HG02588 (cell line): ENCODE measurements at regions not wholly inside any gene's neighbourhood (a gene's known extent, or its start where the extent isn't known, plus 50 kb on each side); places are given as distances from the start of the nearest gene placed in this dataset.
"Not testable (repeated sequence)": the region's sequence is repeated elsewhere in the genome, so short reads cannot be mapped to it uniquely, and the experiment has no call there.

ENCODE experiments used
- ATAC-seq: cut with Tn5 transposase; IDR thresholded peaks from one replicate; pipeline ENCODE4 v1.9.1; 2021; ENCODE audit warnings: mild to moderate bottlenecking, moderate library complexity; ENCODE audit not compliant: unreplicated experiment

GRCh38 chr3:80770106-80771074 lies 991.1 kb downstream of the GBE1 start:
- ATAC-seq: peak; percentile 50

GRCh38 chr3:80769683-80770082 lies 991.8 kb downstream of the GBE1 start:
- no peak for ATAC-seq

DNA sequence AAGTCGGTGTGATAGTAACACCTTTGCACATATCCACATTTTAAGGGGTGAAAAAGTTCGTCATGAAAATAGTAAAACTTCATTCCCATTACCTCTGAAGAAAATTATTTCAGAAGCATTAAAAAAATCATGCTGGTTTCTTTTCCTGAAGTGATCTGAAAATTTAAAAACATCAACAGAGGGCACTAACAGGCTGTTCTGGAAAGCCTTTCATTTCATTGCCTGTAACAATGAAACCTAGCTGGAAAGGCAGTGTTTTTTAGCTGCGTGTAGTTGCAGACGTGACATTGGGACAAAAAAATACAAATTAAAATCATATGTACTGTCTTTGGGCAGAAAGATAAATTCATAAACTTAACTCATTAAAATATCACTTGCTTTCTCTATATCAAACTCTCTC lies 993.8 kb downstream of the GBE1 start:
- no peak for ATAC-seq

DNA sequence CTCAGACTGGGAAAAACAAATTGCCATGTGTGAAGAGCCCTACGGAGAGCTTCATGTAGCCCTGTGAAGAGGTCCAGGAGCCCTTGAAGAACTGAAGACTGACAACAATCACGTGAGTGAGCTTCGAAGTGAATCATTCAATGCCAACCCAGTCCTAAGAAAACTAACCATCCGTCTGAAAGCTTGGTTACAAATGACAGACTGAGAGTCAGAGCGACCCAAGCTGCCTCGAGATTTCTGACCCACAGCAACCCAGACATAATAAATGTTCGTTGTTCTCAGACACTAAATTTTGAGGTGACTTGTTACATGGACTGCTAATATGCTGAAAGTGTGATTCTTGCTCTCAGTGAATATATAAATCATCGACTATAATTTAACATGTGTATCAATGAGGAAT lies 987.2 kb upstream of the ROBO1 start:
- no peak for ATAC-seq

- no peak for ATAC-seq
Observed at GRCh38 chr3:80753021-80753420, 985.2 kb upstream of the ROBO1 start.

- ATAC-seq: no peak
Observed at GRCh38 chr3:80750637-80751036, 982.8 kb upstream of the ROBO1 start.

GRCh38 chr3:80734920-80735319 lies 967.1 kb upstream of the ROBO1 start:
- no peak for ATAC-seq

- ATAC-seq: no peak
Observed at GRCh38 chr3:80734483-80734882, 966.7 kb upstream of the ROBO1 start.

DNA sequence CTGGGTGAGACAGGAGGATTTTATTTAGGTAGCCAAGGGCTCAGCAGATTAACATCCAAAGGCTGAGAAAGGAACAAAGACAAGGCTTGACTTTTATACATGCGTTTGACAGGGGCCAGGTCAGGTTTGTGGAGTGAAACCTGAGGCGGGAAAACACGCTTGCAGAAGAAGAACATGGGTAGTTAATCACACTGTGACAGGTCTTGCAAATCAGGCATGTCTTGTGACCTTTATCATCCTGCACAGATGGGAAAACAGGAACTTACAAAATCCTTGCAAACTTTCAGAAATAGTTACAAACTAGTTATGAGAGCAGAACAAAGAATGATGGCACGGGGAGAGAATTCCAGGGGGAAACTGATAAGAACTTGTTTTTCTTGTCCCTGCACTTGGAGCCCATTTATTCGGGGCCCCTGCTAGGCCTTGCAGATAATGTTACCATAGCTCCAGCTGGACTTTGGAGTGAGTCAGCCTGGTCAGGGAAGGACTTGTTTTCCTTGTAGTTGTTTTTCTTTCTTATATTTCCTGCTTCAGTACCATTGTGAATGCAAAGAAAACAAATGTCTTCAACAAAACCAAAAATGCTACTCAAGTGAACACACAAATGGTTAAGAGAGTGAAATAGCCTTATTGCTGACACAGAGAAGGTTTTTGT lies 965.9 kb upstream of the ROBO1 start:
- no peak for ATAC-seq

GRCh38 chr3:80727561-80727960 lies 959.8 kb upstream of the ROBO1 start:
- not testable (repeated sequence) for ATAC-seq

- not testable (repeated sequence) for ATAC-seq
Observed at GRCh38 chr3:80709597-80710322, 942.0 kb upstream of the ROBO1 start.

DNA sequence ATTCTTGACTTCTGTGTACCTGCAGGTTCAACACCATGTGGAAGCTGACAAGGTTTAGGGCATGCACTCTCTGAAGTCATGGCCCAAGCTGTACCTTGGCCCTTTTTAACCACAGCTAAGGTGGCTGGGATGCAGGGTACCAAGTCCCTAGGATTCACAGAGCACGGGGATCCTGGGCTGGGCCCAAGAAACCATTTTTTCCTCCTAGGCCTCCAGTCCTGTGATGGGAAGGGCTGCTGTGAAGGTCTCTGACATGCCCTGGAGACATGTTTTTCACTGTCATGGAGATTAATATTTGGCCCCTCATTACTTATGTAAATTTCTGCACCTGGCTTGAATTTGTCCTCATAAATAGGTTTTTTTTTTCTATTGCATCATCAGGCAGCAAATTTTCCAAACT lies 937.5 kb upstream of the ROBO1 start:
- ATAC-seq: no peak

DNA sequence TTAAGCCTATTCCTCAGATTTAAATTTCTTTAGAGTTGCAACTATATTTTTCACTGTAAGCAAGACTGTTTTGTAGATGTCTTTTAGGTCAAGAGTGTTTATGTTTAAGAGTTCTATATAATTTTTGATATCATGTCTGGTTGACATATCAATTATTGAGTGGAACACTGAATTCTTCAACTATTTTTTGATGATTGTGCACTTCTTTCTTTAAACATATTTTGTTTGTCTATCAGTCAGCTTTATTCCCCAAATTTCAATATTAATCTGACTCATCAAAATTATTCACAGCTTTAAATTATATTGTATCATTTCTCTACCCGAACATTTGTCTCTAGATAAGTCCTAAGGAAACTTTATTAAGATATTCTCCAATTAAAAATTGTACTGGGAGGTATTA lies 933.6 kb upstream of the ROBO1 start:
- no peak for ATAC-seq

DNA sequence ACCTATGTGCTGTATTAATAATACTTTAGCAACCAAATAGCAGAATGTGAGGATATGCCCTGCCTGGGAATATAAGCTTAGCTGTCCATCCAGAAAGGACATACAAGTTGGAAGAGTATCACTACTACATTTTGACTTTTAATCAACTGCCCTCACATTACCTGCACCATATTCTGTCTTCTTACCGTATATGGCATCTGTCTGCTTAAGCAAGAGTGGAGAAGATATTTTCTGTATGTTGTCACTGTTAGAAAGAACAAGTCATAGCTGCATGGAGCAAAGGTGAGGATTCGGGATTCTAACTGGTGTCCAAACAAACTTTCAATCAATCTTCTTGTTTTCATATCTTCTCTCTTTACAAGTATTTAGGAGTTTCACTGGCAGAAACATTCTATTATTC lies 929.5 kb upstream of the ROBO1 start:
- ATAC-seq: no peak

- no peak for ATAC-seq
Observed at GRCh38 chr3:80696280-80696679, 928.5 kb upstream of the ROBO1 start.

DNA sequence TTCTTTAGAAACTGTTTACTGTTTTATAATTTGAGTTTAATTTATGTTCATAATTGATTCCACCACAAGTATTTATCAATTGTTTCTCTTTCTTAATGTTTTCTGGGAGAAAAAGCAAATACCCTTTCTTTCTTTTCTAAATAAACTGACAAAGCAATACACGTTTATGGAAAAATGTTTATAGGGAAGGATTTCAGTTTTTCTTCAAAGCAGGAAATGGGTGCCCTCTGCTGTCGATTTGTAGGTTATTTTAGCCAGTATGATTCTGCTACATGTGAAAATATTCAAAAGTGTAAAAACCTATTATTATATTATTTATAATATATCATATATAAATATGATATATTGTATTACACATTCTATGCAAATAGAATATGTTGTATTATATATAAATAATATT lies 921.0 kb upstream of the ROBO1 start:
- no peak for ATAC-seq

- ATAC-seq: no peak
Observed at GRCh38 chr3:80682951-80683350, 915.2 kb upstream of the ROBO1 start.

DNA sequence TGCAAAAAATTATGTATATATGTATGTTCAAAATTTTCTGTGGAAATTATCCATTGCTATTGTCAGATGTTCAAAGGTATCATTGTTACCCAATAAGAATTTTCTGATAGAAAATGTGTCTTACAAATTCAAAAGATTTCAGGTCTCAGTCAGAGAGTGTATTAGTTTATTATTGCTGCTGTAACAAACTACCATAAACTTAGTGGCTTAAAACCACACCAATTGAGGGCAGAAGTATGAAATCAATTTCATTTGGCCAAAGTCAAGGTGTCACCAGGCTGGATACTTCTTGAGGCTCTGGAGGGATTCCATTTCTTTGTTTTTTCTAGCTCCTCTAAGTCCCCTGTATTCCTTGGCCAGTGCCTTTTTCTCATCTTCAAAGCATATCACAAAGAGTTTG lies 914.4 kb upstream of the ROBO1 start:
- no peak for ATAC-seq

DNA sequence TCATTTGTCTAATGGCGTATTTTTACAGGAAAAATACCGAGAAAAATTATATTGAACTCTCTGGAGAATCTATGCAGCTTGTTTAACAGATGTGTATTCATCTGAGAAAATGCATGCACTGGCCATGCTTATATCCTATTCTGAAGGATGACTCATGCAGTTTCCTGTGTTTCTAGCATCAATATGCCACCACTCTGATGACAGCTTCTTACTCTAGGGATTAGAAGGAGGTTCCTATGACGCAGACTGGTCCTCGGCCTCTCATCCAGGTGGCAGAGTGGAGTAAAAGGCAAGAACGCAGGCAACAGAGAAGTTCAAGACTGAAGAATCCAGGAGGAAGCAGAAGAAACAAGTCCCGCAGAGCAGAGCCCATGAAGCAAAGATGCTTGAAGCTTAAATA lies 910.0 kb upstream of the ROBO1 start:
- ATAC-seq: no peak

GRCh38 chr3:80676866-80677265 lies 909.1 kb upstream of the ROBO1 start:
- no peak for ATAC-seq

DNA sequence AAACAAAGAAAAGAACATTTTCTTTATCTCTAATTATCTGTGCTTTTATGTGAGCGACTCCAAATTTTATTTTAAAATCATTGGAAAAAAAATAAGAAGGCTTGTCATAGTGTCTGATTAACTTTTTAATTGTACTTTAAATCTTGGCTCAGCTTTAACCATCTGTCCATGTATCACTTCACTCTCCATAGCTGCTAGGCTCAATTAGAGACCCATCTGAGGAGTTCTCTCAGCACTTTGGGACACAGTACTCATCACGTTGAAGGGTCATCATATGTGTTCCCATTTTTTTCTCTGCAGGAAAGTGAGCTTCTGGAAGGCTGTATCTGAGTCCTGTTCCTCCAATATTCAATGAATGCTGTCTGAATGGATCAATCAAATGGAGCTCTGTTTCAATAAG lies 908.5 kb upstream of the ROBO1 start:
- ATAC-seq: no peak

GRCh38 chr3:80675790-80676189 lies 908.0 kb upstream of the ROBO1 start:
- no peak for ATAC-seq
